AG09309 (cell line): ENCODE measurements at regions not wholly inside any gene's neighbourhood (a gene's known extent, or its start where the extent isn't known, plus 50 kb on each side); places are given as distances from the start of the nearest gene placed in this dataset.

Experiments
- DNase-seq: peaks from one replicate; pipeline ENCODE4 v3.0.0-alpha.2; 2010; ENCODE audit warnings: low read depth
- H3K4me3 ChIP-seq: 2 replicates; pipeline ENCODE4 v1.5.1; 2011; ENCODE audit warnings: mild to moderate bottlenecking, low read depth, low read length, moderate library complexity; ENCODE audit not compliant: control insufficient read depth
- TF ChIP-seq, protein P1 (sequence below): IDR thresholded peaks from 2 replicates; pipeline ENCODE4 v1.5.1; 2011; ENCODE audit warnings: mild to moderate bottlenecking, low read depth, low read length, inconsistent platforms; ENCODE audit not compliant: insufficient read depth, control insufficient read depth; ENCODE audit errors: missing control alignments

GRCh38 chr11:27563641-27564040 is 57.1 kb upstream of the LIN7C start:
- no peak overlapping the region for H3K4me3 ChIP-seq
- TF ChIP-seq, protein P1, sequence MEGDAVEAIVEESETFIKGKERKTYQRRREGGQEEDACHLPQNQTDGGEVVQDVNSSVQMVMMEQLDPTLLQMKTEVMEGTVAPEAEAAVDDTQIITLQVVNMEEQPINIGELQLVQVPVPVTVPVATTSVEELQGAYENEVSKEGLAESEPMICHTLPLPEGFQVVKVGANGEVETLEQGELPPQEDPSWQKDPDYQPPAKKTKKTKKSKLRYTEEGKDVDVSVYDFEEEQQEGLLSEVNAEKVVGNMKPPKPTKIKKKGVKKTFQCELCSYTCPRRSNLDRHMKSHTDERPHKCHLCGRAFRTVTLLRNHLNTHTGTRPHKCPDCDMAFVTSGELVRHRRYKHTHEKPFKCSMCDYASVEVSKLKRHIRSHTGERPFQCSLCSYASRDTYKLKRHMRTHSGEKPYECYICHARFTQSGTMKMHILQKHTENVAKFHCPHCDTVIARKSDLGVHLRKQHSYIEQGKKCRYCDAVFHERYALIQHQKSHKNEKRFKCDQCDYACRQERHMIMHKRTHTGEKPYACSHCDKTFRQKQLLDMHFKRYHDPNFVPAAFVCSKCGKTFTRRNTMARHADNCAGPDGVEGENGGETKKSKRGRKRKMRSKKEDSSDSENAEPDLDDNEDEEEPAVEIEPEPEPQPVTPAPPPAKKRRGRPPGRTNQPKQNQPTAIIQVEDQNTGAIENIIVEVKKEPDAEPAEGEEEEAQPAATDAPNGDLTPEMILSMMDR: no peak
- no peak for DNase-seq

- no peak overlapping the region for H3K4me3 ChIP-seq
- no peak for DNase-seq
- TF ChIP-seq, protein P1: no peak
Measured at GRCh38 chr11:27563201-27563600, 56.6 kb upstream of the LIN7C start.

DNA sequence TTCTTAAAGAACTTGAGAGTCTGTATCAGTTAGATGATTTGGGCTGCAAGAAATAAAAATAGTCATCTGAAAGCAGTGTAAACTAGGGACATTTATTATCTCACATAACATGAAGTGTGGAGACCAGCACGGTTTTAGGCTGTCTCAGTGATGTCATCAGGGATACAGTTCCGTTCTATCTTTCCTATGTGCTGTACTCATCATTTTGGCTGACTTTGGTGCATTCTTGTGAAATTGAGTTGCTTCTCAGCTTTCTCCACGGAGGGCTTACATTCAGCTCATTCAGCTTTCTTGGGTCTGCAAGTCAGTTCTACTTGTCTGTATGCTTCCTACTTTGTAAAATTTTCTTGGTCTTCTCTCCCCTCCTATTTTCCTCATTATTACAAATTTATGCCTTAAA is 51.8 kb upstream of the LIN7C start:
- DNase-seq: no peak
- no peak overlapping the region for H3K4me3 ChIP-seq
- TF ChIP-seq, protein P1: no peak

GRCh38 chr11:27557226-27557625 is 50.7 kb upstream of the LIN7C start:
- H3K4me3 ChIP-seq: no peak overlapping the region
- no peak for DNase-seq
- TF ChIP-seq, protein P1: no peak
